CD4-positive, alpha-beta T cell (primary cell): ENCODE measurements at regions not wholly inside any gene's neighbourhood (a gene's known extent, or its start where the extent isn't known, plus 50 kb on each side); places are given as distances from the start of the nearest gene placed in this dataset.

Source experiments
- ATAC-seq: fragments of 200-7000 bp; cut with Tn5 transposase; one replicate; pipeline ENCODE4 v1.10.0; 2022; ENCODE audit warnings: mild to moderate bottlenecking; ENCODE audit not compliant: poor library complexity
- CTCF ChIA-PET: fragments of 350-600 bp; sonication (Branson Sonifier 250); formaldehyde crosslinking; loops from one replicate; lab custom pipeline; 2021; ENCODE audit warnings: antibody characterized with exemption, inconsistent platforms; lab: Charles Lee
- POLR2A ChIA-PET: fragments of 350-600 bp; sonication (Branson Sonifier 250); formaldehyde crosslinking; loops from one replicate; lab custom pipeline; 2021; ENCODE audit warnings: antibody characterized with exemption, inconsistent platforms; lab: Charles Lee
- DNase-seq, 14 experiments: peaks; one replicate each; pipeline ENCODE4 v3.0.0-alpha.2; 2013 to 2020; ENCODE audit warnings: mixed read lengths in 2 of 14
- H3K27ac ChIP-seq, 2 donors: one replicate each; pipeline versions ENCODE4 v1.5.1 to v1.7.0; 2013; ENCODE audit warnings: low read length in 2 of 2, low read depth in 1 of 2, mild to moderate bottlenecking in 1 of 2
- H3K27me3 ChIP-seq, 2 experiments: 1 replicate in 1 of 2; 2 replicates in 1 of 2; pipeline versions ENCODE4 v1.6.1 to v1.7.0; 2013; ENCODE audit warnings: low read length in 2 of 2, control low read depth in 1 of 2, mild to moderate bottlenecking in 1 of 2, moderate library complexity in 1 of 2; ENCODE audit not compliant: insufficient read depth in 2 of 2, control insufficient read depth in 1 of 2
- H3K36me3 ChIP-seq: one replicate; pipeline ENCODE4 v1.6.1; 2013; ENCODE audit warnings: low read length, control low read depth; ENCODE audit not compliant: insufficient read depth
- H3K4me1 ChIP-seq: one replicate; pipeline ENCODE4 v1.6.1; 2013; ENCODE audit warnings: low read length, control low read depth; ENCODE audit not compliant: insufficient read depth
- H3K4me3 ChIP-seq: one replicate; pipeline ENCODE4 v1.5.1; 2013; ENCODE audit warnings: mild to moderate bottlenecking, low read length, moderate library complexity
- H3K9me3 ChIP-seq, 2 experiments: 1 replicate in 1 of 2; 2 replicates in 1 of 2; pipeline versions ENCODE4 v1.6.1 to v1.7.0; 2013; ENCODE audit warnings: low read length in 2 of 2, mild to moderate bottlenecking in 2 of 2, control low read depth in 1 of 2, moderate library complexity in 1 of 2; ENCODE audit not compliant: control insufficient read depth in 1 of 2, insufficient read depth in 1 of 2
- H3K27ac Mint-ChIP-seq: one replicate; pipeline ENCODE4 v1.8.0; 2020; ENCODE audit warnings: mixed read lengths
- H3K27me3 Mint-ChIP-seq: one replicate; pipeline ENCODE4 v1.8.0; 2021; ENCODE audit warnings: mixed read lengths
- H3K36me3 Mint-ChIP-seq: one replicate; pipeline ENCODE4 v1.8.0; 2021; ENCODE audit warnings: low read depth, mixed read lengths
- H3K4me1 Mint-ChIP-seq: one replicate; pipeline ENCODE4 v1.8.0; 2021; ENCODE audit warnings: low read depth, mixed read lengths
- H3K4me3 Mint-ChIP-seq: one replicate; pipeline ENCODE4 v1.8.0; 2020; ENCODE audit warnings: mild to moderate bottlenecking, mixed read lengths
- H3K9me3 Mint-ChIP-seq: one replicate; pipeline ENCODE4 v1.8.0; 2020; ENCODE audit warnings: mixed read lengths
- CTCF ChIP-seq: fragments of 200-600 bp; IDR thresholded peaks from one replicate; pipeline ENCODE4 v1.8.0; 2022; ENCODE audit warnings: antibody characterized with exemption, mild to moderate bottlenecking
- intact Hi-C, 2 experiments: fragments of 100-400 bp; cut with DNase I in 1 of 2; cut with micrococcal nuclease in 1 of 2; formaldehyde crosslinking; loops; one replicate each; pipeline versions ENCODE4 v1.15.1 to v1.9.0; 2023 to 2025; cut with DNase I, micrococcal nuclease

DNA sequence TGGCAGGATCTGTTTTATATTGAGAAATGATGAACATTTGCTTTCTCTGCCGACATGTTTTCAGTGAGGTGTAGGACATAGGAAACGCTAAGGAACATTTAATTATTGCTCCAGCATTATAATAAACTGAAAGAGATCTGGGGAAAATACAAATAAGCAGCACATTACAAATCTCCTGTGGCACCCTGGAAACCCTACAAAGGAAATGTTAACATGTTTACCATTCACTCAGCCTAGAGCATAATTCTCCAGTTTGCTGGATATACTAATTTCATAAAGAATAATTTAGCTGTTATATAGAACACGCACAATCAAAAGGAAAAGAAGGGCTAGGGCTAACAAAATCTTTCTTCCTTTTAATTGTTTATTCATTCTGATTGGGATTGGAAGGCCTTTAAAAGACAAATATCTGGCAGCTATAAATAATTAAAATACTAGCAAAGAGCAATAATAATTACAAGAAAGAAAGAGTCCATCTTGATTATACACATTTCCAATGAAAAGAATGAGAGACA lies 299.4 kb downstream of the CRPPA start:
- Mint-ChIP-seq H3K27me3 (no peaks in the 10 kb centered on the region), H3K4me1 (no peaks in the 10 kb centered on the region)
- CTCF ChIA-PET = no interaction called here

DNA sequence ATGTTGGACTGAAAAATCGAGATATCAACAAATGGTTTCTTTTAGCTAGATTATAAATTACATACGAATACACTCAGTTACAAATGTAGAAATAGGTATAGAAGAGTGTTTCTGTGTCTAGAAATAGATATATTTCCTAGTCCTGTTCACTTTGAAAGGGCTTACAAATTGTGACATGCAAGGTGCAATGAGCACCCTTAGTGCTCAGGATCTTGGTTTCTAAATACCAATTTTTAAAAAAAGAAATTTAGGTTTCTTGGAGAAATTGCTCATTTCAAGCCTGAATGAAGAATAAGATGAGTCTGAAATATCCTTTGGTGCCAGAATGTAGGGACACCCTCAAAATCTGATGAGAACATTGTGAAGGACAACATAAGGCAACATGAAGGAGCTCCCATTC lies 306.0 kb downstream of the CRPPA start:
- Mint-ChIP-seq H3K27ac (no peak overlapping the region), H3K4me1 (no peaks in the 10 kb centered on the region), H3K9me3 (peaks cover 5% of the 10 kb centered on the region), H3K4me3 (no peak overlapping the region), H3K36me3 (no peaks in the 10 kb centered on the region), H3K27me3 (no peaks in the 10 kb centered on the region)
- Histone ChIP-seq H3K27me3 (no peaks in the 10 kb centered on the region), H3K27ac (no peak overlapping the region), H3K4me3 (no peak overlapping the region), H3K4me1 (no peaks in the 10 kb centered on the region), H3K9me3 (no peaks in the 10 kb centered on the region), H3K36me3 (no peaks in the 10 kb centered on the region)
- CTCF ChIA-PET = no interaction called here
- DNase-seq = no peak
- intact Hi-C loops = no loop called here
- ATAC-seq = no peak
- POLR2A ChIA-PET = no interaction called here
- TF ChIP-seq CTCF = no peak

More for the DNA sequence above, 299.4 kb downstream of the CRPPA start:
- DNase-seq = no peak
- no peaks in the 10 kb centered on the region for H3K9me3 ChIP-seq
- no peak for ATAC-seq
- H3K36me3 ChIP-seq = no peaks in the 10 kb centered on the region
- intact Hi-C loops = no loop called here
- no peak overlapping the region for H3K27ac ChIP-seq
- no peak for TF ChIP-seq CTCF
- POLR2A ChIA-PET = no interaction called here
- no peaks in the 10 kb centered on the region for H3K27me3 ChIP-seq
- no peak overlapping the region for H3K4me3 ChIP-seq
- H3K4me3 Mint-ChIP-seq = no peak overlapping the region
- H3K4me1 ChIP-seq = no peaks in the 10 kb centered on the region
- H3K9me3 Mint-ChIP-seq = peaks cover 3% of the 10 kb centered on the region
- no peak overlapping the region for H3K27ac Mint-ChIP-seq
- H3K36me3 Mint-ChIP-seq = no peaks in the 10 kb centered on the region

DNA sequence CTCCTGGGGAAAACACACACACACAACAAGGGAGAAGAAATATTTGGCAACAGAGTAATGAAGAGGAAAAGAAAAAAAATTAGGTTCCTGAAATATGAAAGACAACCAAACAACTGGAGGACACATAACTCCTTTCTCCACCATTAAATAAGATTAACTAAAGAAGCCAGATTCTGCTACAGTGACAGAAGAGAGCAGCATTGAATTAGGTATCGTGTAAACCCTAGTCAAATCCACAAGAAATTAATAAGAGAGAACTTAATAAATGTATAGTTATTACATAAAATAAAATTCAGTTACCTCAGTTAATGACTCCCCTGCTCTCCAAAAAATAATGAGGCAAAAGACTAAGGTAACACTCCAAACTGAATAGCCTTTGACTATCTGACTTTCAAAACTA lies 306.7 kb downstream of the CRPPA start:
- Histone ChIP-seq H3K27ac (no peak overlapping the region), H3K27me3 (no peaks in the 10 kb centered on the region), H3K36me3 (no peaks in the 10 kb centered on the region), H3K9me3 (no peaks in the 10 kb centered on the region), H3K4me3 (no peak overlapping the region), H3K4me1 (no peaks in the 10 kb centered on the region)
- ChIA-PET CTCF (no interaction called here), POLR2A (no interaction called here)
- DNase-seq = peak in 3 of 14 experiments; percentile 5 to 11 (median 9)
- intact Hi-C loops = no loop called here
- no peaks in the 10 kb centered on the region for H3K27me3 Mint-ChIP-seq
- H3K4me1 Mint-ChIP-seq = no peaks in the 10 kb centered on the region
- TF ChIP-seq CTCF = no peak
- no peak overlapping the region for H3K4me3 Mint-ChIP-seq
- H3K27ac Mint-ChIP-seq = no peak overlapping the region
- H3K9me3 Mint-ChIP-seq = peaks cover 8% of the 10 kb centered on the region
- H3K36me3 Mint-ChIP-seq = no peaks in the 10 kb centered on the region
- ATAC-seq = no peak
